Epithelial cell of prostate (primary cell): ENCODE measurements at regions not wholly inside any gene's neighbourhood (a gene's known extent, or its start where the extent isn't known, plus 50 kb on each side); places are given as distances from the start of the nearest gene placed in this dataset.
"Not testable (repeated sequence)": the region's sequence is repeated elsewhere in the genome, so short reads cannot be mapped to it uniquely, and the experiment has no call there.

Experiments
- DNase-seq: peaks from one replicate; pipeline ENCODE4 v3.0.0-alpha.2; 2011; ENCODE audit warnings: low read depth, low spot score
- H3K27ac ChIP-seq: fragments of 450-650 bp; 2 replicates; pipeline ENCODE4 v1.5.1; 2017; ENCODE audit warnings: mild to moderate bottlenecking

- no peak for DNase-seq
- no peak overlapping the region for H3K27ac ChIP-seq
These were observed 1846.5 kb upstream of the DEFB115 start for GRCh38 chr20:29410806-29411457.

GRCh38 chr20:29411458-29411820, 1846.0 kb upstream of the DEFB115 start:
- not testable (repeated sequence) for H3K27ac ChIP-seq, DNase-seq

- H3K27ac ChIP-seq, result no peak overlapping the region
- no peak for DNase-seq
These were observed 1838.1 kb upstream of the DEFB115 start for GRCh38 chr20:29419378-29419777.

GRCh38 chr20:29427201-29428060, 1830.0 kb upstream of the DEFB115 start:
- no peak overlapping the region for H3K27ac ChIP-seq
- no peak for DNase-seq

DNA sequence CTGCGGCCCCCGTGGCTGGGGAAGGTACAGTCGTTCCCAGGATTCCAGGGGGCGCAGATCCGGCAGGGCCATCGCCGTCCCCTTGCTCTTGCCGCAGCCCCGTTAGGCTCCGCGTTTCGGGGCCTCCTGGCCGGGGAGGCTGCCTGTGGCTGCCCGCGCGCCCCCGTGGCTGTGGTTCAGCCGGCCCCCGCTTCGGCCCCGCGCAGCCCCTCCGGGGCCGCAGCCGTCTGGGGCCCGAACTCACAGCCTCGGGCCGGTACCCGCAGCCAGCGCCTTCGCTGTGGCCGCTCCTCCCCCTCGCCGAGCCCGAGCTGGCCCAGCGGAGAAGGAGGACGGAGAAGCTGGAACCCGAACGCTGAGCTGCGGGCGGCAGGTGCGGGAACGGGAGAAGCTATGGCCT, 1826.9 kb upstream of the DEFB115 start:
- no peak overlapping the region for H3K27ac ChIP-seq
- DNase-seq, result no peak

GRCh38 chr20:29440721-29441120, 1816.7 kb upstream of the DEFB115 start:
- DNase-seq, H3K27ac ChIP-seq: not testable (repeated sequence)

- not testable (repeated sequence) for DNase-seq, H3K27ac ChIP-seq
These were observed 1814.2 kb upstream of the DEFB115 start for GRCh38 chr20:29443206-29443781.

GRCh38 chr20:29443819-29444218, 1813.6 kb upstream of the DEFB115 start:
- H3K27ac ChIP-seq, result no peak overlapping the region
- no peak for DNase-seq

DNA sequence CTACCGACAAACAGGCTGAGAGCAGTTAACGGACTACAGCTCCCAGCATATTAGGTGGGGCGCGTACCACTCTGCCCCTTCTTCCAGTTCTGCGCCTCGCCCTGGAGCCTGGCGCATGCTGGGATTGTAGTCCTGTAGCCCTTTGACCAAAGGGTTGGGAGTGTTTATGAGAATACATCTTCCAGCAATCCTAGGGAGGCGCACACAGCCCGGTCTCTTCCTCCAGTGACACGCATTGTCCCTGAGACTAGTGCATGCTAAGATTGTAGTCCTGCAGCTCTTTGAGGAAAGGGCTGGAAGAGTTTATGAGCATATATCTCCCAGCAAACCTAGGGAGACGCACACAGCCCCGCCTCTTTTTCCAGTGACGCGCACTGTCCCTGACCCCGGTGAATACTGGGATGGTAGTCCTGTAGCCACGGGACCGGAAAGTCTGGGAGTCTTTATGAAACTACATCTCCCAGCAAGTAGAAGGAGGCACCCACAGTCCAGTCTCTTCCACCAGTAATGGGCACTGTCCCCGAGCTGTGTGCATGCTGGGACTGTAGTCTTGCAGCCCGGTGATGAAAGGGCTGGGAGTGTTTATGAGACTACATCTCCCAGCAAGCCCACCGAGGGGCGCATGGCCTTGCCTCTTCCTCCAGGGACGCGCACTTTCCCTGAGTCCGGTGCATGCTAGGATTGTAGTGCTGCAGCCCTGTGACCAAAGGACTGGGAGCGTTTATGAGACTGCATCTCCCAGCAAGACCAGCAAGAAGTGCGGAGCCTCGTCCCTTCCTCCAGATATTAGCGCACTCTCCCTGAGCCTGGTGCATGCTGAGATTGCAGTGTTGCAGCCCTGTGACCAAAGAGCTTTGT, 1812.2 kb upstream of the DEFB115 start:
- not testable (repeated sequence) for H3K27ac ChIP-seq
- peak; percentile 48 for DNase-seq

DNA sequence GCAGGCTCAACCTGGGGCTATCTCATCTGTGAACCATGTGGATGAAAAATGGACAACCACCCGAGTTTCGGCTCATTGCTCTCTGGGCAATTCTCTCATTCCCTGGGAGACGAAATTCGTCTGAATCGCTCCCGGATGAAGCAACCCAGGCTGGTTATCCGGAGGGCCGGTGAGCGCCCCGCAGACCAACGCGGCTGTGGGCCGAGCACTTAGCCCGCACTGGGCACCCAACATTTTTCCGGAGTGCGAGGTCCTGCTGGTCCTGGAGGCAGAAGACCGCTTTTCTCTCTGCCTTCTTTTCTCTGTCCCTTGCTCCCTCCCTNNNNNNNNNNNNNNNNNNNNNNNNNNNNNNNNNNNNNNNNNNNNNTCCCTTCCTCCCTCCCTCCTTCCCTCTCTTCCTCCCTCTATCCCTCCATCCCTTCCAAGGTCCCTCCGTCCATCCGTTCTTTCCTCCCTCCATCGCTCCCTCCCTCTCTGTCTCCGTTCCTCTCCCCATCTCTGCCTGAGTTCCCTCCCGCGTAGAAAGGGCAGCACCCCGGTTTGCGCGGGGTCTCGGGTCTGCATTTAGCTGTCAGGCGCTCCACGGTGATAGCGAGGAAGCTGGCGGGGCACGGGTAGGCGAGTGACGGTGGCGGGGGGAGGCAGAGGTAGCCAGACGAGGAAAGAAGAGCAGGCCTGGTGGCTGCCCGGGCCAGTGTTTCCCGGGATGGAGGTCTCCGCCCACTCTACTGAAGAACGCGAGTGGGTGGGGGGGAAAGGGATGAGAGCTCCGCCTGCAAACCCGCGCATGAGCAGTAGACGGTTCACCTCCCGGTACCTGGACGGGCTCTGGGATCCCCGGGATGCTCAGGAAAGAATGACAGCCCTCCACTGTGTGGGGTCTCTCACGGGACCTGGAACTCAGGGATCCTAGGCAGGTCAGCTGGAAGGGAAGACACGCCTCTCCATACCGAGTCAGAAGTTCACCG, 1809.7 kb upstream of the DEFB115 start:
- not testable (repeated sequence) for DNase-seq, H3K27ac ChIP-seq

GRCh38 chr20:29448806-29449470, 1808.5 kb upstream of the DEFB115 start:
- H3K27ac ChIP-seq, result no peak overlapping the region
- DNase-seq, result no peak

- no peak overlapping the region for H3K27ac ChIP-seq
- no peak for DNase-seq
These were observed 1805.3 kb upstream of the DEFB115 start for GRCh38 chr20:29452186-29452585.

- not testable (repeated sequence) for H3K27ac ChIP-seq, DNase-seq
These were observed 1800.3 kb upstream of the DEFB115 start for GRCh38 chr20:29456987-29457693.

- H3K27ac ChIP-seq, result no peak overlapping the region
- DNase-seq, result no peak
These were observed 1784.9 kb upstream of the DEFB115 start for GRCh38 chr20:29472606-29473005.

GRCh38 chr20:29492840-29493239, 1764.6 kb upstream of the DEFB115 start:
- not testable (repeated sequence) for DNase-seq, H3K27ac ChIP-seq

- not testable (repeated sequence) for H3K27ac ChIP-seq, DNase-seq
These were observed 1760.7 kb upstream of the DEFB115 start for GRCh38 chr20:29496767-29497166.

DNA sequence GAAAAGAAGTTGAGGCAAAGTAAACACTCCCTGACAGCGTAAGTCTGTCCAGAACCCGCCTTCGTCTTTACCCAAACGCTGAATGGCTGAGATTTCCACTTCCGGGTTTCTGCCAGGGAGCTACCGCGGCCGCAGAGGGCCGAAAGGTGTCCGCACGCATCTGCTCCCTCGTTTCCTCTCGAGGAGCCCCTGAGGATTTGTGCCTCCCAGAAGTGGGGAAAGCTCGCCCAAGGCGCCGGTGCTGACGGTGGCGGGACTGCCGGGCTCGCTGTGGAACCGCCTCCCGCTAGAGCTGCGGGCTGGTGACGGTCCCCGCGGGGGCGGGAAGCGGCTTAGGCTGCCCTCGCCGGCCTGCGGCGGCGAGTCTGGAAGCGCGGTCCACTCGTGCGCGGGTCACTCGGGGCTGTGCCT, 1760.2 kb upstream of the DEFB115 start:
- H3K27ac ChIP-seq, result no peak overlapping the region
- DNase-seq, result no peak

- DNase-seq, H3K27ac ChIP-seq: not testable (repeated sequence)
These were observed 1759.8 kb upstream of the DEFB115 start for GRCh38 chr20:29497684-29498083.
